HCT116 (cell line): ENCODE measurements at regions not wholly inside any gene's neighbourhood (a gene's known extent, or its start where the extent isn't known, plus 50 kb on each side); places are given as distances from the start of the nearest gene placed in this dataset.

Experiments
- ATAC-seq: fragments of 200-7000 bp; cut with Tn5 transposase; 2 replicates; pipeline ENCODE4 v1.9.1; 2020; ENCODE audit warnings: mild to moderate bottlenecking, moderate library complexity
- BruUV-seq: library from RNA; stranded (reverse); fragments of 400-500 nt; replicated peaks from 2 replicates; lab custom pipeline; 2021; lab: Mats Ljungman, UMichigan
- CTCF ChIA-PET: fragments of 300-600 bp; sonication (Branson Sonifier 250); formaldehyde crosslinking; loops from one replicate; lab custom pipeline; 2021; ENCODE audit warnings: antibody characterized with exemption; lab: Charles Lee
- POLR2A ChIA-PET: fragments of 300-600, 350-600 bp; sonication (Branson Sonifier 250); formaldehyde crosslinking; loops from one replicate; lab custom pipeline; 2021; ENCODE audit warnings: antibody characterized with exemption; lab: Charles Lee
- RAD21 ChIA-PET, 2 experiments: fragments of 300-600 bp; sonication (Branson Sonifier 250); formaldehyde crosslinking; loops; one replicate each; lab custom pipeline; 2023; ENCODE audit warnings: low total read pairs in 2 of 2; ENCODE audit not compliant: uncharacterized antibody in 2 of 2, unreplicated experiment in 2 of 2, low non-redundant PET in 1 of 2; lab: Charles Lee
- DNase-seq: peaks from one replicate; pipeline ENCODE4 v3.0.0-alpha.2; 2010; ENCODE audit warnings: low read depth, low spot score
- H2AFZ ChIP-seq: fragments of 200-600 bp; shearing (Covaris generic), sonication (generic); 2 replicates; pipeline ENCODE4 v1.6.1; 2017; ENCODE audit warnings: low read depth, mixed run types, mixed read lengths, antibody characterized with exemption, low read length; ENCODE audit not compliant: poor library complexity, severe bottlenecking
- H3K27ac ChIP-seq: 2 replicates; pipeline ENCODE4 v1.5.1; 2012; ENCODE audit warnings: low read depth, low read length
- H3K27me3 ChIP-seq: fragments of 200-600 bp; sonication (generic); 2 replicates; pipeline ENCODE4 v1.6.1; 2016; ENCODE audit warnings: mixed run types, low read length, mixed read lengths; ENCODE audit not compliant: insufficient read depth
- H3K36me3 ChIP-seq, 2 experiments: fragments of 200-500 bp in 1 of 2; fragments of 200-600 bp in 1 of 2; sonication (Bioruptor generic) in 1 of 2; sonication (generic) in 1 of 2; 2 replicates each; pipeline versions ENCODE4 v1.5.1 to v1.6.1; 2014 to 2016; ENCODE audit warnings: low read length in 2 of 2, inconsistent platforms in 1 of 2, mixed read lengths in 1 of 2, mixed run types in 1 of 2; ENCODE audit not compliant: insufficient read depth in 2 of 2, control insufficient read depth in 1 of 2
- H3K4me1 ChIP-seq, 2 experiments: fragments of 200-600 bp in 1 of 2; sonication (generic) in 1 of 2; 2 replicates each; pipeline versions ENCODE4 v1.5.1 to v1.6.1; 2012 to 2017; ENCODE audit warnings: low read length in 2 of 2, inconsistent platforms in 1 of 2, mild to moderate bottlenecking in 1 of 2, mixed read lengths in 1 of 2, mixed run types in 1 of 2, moderate library complexity in 1 of 2; ENCODE audit not compliant: insufficient read depth in 2 of 2, control insufficient read depth in 1 of 2
- H3K4me2 ChIP-seq: fragments of 200-600 bp; sonication (generic); 2 replicates; pipeline ENCODE4 v1.6.1; 2017; ENCODE audit warnings: mixed run types, low read length, mixed read lengths
- H3K4me3 ChIP-seq, 2 experiments: fragments of 200-600 bp in 1 of 2; sonication (generic) in 1 of 2; replicated peaks in 1 of 2; 2 replicates each; pipeline ENCODE4 v1.5.1; 2011 to 2016; ENCODE audit warnings: low read length in 2 of 2, control low read depth in 1 of 2, low read depth in 1 of 2, mild to moderate bottlenecking in 1 of 2, mixed read lengths in 1 of 2, mixed run types in 1 of 2
- H3K79me2 ChIP-seq: fragments of 200-600 bp; sonication (generic); 2 replicates; pipeline ENCODE4 v1.6.1; 2017; ENCODE audit warnings: mild to moderate bottlenecking, mixed run types, low read length, moderate library complexity, mixed read lengths; ENCODE audit not compliant: insufficient read depth
- H3K9ac ChIP-seq: fragments of 200-600 bp; sonication (generic); 2 replicates; pipeline ENCODE4 v1.6.1; 2016; ENCODE audit warnings: low read length, mixed read lengths
- H3K9me2 ChIP-seq: fragments of 200-600 bp; sonication (generic), shearing (Covaris generic); 2 replicates; pipeline ENCODE4 v1.6.1; 2017; ENCODE audit warnings: mixed run types, mild to moderate bottlenecking, moderate library complexity; ENCODE audit not compliant: insufficient read depth
- H3K9me3 ChIP-seq, 2 experiments: fragments of 200-500 bp in 1 of 2; fragments of 200-600 bp in 1 of 2; sonication (Bioruptor generic) in 1 of 2; sonication (generic) in 1 of 2; 2 replicates each; pipeline ENCODE4 v1.6.1; 2014 to 2017; ENCODE audit warnings: low read length in 2 of 2, mixed read lengths in 2 of 2, inconsistent platforms in 1 of 2, low read depth in 1 of 2, mild to moderate bottlenecking in 1 of 2, mixed run types in 1 of 2, moderate library complexity in 1 of 2; ENCODE audit not compliant: control insufficient read depth in 1 of 2, insufficient read depth in 1 of 2
- H4K20me1 ChIP-seq: fragments of 200-600 bp; sonication (generic), shearing (Covaris generic); 2 replicates; pipeline ENCODE4 v1.6.1; 2017; ENCODE audit warnings: mixed run types, mild to moderate bottlenecking, moderate library complexity; ENCODE audit not compliant: insufficient read depth
- CBX3 ChIP-seq: IDR thresholded peaks from 2 replicates; pipeline ENCODE4 v1.6.1; 2012; ENCODE audit warnings: low read depth
- CEBPB ChIP-seq: IDR thresholded peaks from 2 replicates; pipeline ENCODE4 v1.6.1; 2012; ENCODE audit warnings: low read depth
- ELF1 ChIP-seq: IDR thresholded peaks from 2 replicates; pipeline ENCODE4 v1.6.1; 2012; ENCODE audit warnings: low read depth, borderline replicate concordance
- EZH2 ChIP-seq: fragments of 200-600 bp; sonication (generic); IDR thresholded peaks from 2 replicates; pipeline ENCODE4 v1.6.1; 2017; ENCODE audit warnings: antibody characterized with exemption, mixed run types
- EZH2phosphoT487 ChIP-seq: fragments of 200-600 bp; IDR thresholded peaks from 2 replicates; pipeline ENCODE4 v1.6.1; 2018; ENCODE audit warnings: antibody characterized with exemption, borderline replicate concordance
- FOSL1 ChIP-seq: IDR thresholded peaks from 2 replicates; pipeline ENCODE4 v1.6.1; 2012; ENCODE audit warnings: low read depth
- JUND ChIP-seq: IDR thresholded peaks from 2 replicates; pipeline ENCODE4 v1.6.1; 2012
- RAD21 ChIP-seq: IDR thresholded peaks from 2 replicates; pipeline ENCODE4 v1.6.1; 2012; ENCODE audit warnings: low read depth, mild to moderate bottlenecking
- TCF7L2 ChIP-seq: IDR thresholded peaks from 2 replicates; pipeline ENCODE4 v1.7.0; 2011; ENCODE audit warnings: borderline replicate concordance, inconsistent platforms; ENCODE audit not compliant: insufficient read depth, insufficient read length; ENCODE audit errors: extremely low read depth
- YY1 ChIP-seq: IDR thresholded peaks from 2 replicates; pipeline ENCODE4 v1.6.1; 2011; ENCODE audit warnings: low read length, low read depth, moderate library complexity, mild to moderate bottlenecking; ENCODE audit not compliant: insufficient replicate concordance; ENCODE audit errors: extremely low read depth
- intact Hi-C: fragments of 100-400 bp; cut with micrococcal nuclease; formaldehyde crosslinking; loops from 2 replicates; pipeline ENCODE4 v1.10.0; 2022
- TF ChIP-seq, protein P1 (sequence below): IDR thresholded peaks from 2 replicates; pipeline ENCODE4 v1.6.1; 2012; ENCODE audit warnings: low read depth
- TF ChIP-seq, protein P2 (sequence below): IDR thresholded peaks from 2 replicates; pipeline ENCODE4 v1.6.1; 2012
- TF ChIP-seq, protein P3 (sequence below): IDR thresholded peaks from 2 replicates; pipeline ENCODE4 v1.6.1; 2011; ENCODE audit warnings: mild to moderate bottlenecking, low read length, moderate library complexity; ENCODE audit not compliant: insufficient replicate concordance; ENCODE audit errors: extremely low read depth
- TF ChIP-seq, protein P4 (sequence below), 3 experiments: fragments of 200-600 bp in 1 of 3; sonication (generic) in 1 of 3; IDR thresholded peaks in 2 of 3; conservative IDR thresholded peaks in 1 of 3; 2 replicates each; pipeline ENCODE4 v1.5.1; 2012 to 2017; ENCODE audit warnings: low read depth in 2 of 3, low read length in 2 of 3, antibody characterized with exemption in 1 of 3, borderline replicate concordance in 1 of 3, control low read depth in 1 of 3, mild to moderate bottlenecking in 1 of 3, mixed read lengths in 1 of 3, mixed run types in 1 of 3, moderate library complexity in 1 of 3; ENCODE audit not compliant: insufficient read depth in 1 of 3
- TF ChIP-seq, protein P5 (sequence below): IDR thresholded peaks from 2 replicates; pipeline ENCODE4 v1.6.1; 2012

DNA sequence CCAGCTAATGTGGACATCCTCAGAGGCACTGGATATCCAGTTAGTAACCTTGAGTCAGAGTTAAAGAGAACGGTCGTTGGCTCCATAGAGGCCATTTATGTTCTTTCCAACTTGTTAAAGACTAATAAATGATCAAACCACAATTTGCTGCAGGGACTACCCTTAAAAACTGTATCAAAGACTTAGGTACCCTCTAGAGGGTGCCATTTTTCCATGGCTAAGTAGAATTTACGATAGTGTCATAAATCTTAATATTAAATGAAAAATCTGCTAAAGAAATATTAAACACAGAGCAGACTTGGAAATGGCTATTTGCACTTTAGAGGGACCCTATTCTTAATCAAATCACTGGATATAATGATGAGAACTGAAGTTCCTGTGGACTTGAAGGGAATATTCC is 685.2 kb upstream of the CHORDC1 start:
- no peaks in the 10 kb centered on the region for H3K79me2 ChIP-seq
- peaks cover 0 to 4% of the 10 kb centered on the region in 2 experiments; a peak in 1 of 4 replicates for H3K9me3 ChIP-seq
- no peaks in the 10 kb centered on the region for H3K27me3 ChIP-seq
- no peak overlapping the region for H3K27ac ChIP-seq
- H4K20me1 ChIP-seq: no peaks in the 10 kb centered on the region
- ATAC-seq (no peak), DNase-seq (no peak)
- H3K9ac ChIP-seq: no peak overlapping the region
- H3K4me3 ChIP-seq: no peak overlapping the region
- no peaks in the 10 kb centered on the region for H3K4me1 ChIP-seq
- H3K9me2 ChIP-seq: no peaks in the 10 kb centered on the region
- POLR2A ChIA-PET: no interaction called here
- RAD21 ChIA-PET: no interaction called here
- no peak overlapping the region for H3K4me2 ChIP-seq
- intact Hi-C loops: no loop called here
- no peaks in the 10 kb centered on the region for H3K36me3 ChIP-seq
- no peak overlapping the region for H2AFZ ChIP-seq
- no TSS peak for BruUV-seq
- CTCF ChIA-PET: no interaction called here
- TF ChIP-seq TCF7L2 (no peak), CEBPB (no peak), ELF1 (no peak), EZH2 (no peak), FOSL1 (no peak), YY1 (no peak), RAD21 (no peak), EZH2phosphoT487 (no peak), CBX3 (no peak), JUND (no peak)
- TF ChIP-seq, protein P1, sequence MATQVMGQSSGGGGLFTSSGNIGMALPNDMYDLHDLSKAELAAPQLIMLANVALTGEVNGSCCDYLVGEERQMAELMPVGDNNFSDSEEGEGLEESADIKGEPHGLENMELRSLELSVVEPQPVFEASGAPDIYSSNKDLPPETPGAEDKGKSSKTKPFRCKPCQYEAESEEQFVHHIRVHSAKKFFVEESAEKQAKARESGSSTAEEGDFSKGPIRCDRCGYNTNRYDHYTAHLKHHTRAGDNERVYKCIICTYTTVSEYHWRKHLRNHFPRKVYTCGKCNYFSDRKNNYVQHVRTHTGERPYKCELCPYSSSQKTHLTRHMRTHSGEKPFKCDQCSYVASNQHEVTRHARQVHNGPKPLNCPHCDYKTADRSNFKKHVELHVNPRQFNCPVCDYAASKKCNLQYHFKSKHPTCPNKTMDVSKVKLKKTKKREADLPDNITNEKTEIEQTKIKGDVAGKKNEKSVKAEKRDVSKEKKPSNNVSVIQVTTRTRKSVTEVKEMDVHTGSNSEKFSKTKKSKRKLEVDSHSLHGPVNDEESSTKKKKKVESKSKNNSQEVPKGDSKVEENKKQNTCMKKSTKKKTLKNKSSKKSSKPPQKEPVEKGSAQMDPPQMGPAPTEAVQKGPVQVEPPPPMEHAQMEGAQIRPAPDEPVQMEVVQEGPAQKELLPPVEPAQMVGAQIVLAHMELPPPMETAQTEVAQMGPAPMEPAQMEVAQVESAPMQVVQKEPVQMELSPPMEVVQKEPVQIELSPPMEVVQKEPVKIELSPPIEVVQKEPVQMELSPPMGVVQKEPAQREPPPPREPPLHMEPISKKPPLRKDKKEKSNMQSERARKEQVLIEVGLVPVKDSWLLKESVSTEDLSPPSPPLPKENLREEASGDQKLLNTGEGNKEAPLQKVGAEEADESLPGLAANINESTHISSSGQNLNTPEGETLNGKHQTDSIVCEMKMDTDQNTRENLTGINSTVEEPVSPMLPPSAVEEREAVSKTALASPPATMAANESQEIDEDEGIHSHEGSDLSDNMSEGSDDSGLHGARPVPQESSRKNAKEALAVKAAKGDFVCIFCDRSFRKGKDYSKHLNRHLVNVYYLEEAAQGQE: no peak
- TF ChIP-seq, protein P2, sequence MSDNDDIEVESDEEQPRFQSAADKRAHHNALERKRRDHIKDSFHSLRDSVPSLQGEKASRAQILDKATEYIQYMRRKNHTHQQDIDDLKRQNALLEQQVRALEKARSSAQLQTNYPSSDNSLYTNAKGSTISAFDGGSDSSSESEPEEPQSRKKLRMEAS: no peak
- TF ChIP-seq, protein P3, sequence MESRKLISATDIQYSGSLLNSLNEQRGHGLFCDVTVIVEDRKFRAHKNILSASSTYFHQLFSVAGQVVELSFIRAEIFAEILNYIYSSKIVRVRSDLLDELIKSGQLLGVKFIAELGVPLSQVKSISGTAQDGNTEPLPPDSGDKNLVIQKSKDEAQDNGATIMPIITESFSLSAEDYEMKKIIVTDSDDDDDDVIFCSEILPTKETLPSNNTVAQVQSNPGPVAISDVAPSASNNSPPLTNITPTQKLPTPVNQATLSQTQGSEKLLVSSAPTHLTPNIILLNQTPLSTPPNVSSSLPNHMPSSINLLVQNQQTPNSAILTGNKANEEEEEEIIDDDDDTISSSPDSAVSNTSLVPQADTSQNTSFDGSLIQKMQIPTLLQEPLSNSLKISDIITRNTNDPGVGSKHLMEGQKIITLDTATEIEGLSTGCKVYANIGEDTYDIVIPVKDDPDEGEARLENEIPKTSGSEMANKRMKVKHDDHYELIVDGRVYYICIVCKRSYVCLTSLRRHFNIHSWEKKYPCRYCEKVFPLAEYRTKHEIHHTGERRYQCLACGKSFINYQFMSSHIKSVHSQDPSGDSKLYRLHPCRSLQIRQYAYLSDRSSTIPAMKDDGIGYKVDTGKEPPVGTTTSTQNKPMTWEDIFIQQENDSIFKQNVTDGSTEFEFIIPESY: no peak
- TF ChIP-seq, protein P4, sequence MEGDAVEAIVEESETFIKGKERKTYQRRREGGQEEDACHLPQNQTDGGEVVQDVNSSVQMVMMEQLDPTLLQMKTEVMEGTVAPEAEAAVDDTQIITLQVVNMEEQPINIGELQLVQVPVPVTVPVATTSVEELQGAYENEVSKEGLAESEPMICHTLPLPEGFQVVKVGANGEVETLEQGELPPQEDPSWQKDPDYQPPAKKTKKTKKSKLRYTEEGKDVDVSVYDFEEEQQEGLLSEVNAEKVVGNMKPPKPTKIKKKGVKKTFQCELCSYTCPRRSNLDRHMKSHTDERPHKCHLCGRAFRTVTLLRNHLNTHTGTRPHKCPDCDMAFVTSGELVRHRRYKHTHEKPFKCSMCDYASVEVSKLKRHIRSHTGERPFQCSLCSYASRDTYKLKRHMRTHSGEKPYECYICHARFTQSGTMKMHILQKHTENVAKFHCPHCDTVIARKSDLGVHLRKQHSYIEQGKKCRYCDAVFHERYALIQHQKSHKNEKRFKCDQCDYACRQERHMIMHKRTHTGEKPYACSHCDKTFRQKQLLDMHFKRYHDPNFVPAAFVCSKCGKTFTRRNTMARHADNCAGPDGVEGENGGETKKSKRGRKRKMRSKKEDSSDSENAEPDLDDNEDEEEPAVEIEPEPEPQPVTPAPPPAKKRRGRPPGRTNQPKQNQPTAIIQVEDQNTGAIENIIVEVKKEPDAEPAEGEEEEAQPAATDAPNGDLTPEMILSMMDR (IDR thresholded peaks at IDR 0.05 in 2 of 3, conservative IDR thresholded peaks at IDR 0.05 in 1 of 3; ENCODE audit: borderline replicate concordance in 1 of 3, insufficient read depth in 1 of 3, low read depth in 2 of 3, low read length in 2 of 3): no peak
- TF ChIP-seq, protein P5, sequence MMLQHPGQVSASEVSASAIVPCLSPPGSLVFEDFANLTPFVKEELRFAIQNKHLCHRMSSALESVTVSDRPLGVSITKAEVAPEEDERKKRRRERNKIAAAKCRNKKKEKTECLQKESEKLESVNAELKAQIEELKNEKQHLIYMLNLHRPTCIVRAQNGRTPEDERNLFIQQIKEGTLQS: no peak
